ENCODE measurements at regions not wholly inside any gene's neighbourhood (a gene's known extent, or its start where the extent isn't known, plus 50 kb on each side); places are given as distances from the start of the nearest gene placed in this dataset.
"Not testable (repeated sequence)": the region's sequence is repeated elsewhere in the genome, so short reads cannot be mapped to it uniquely, and the experiment has no call there.

DNA sequence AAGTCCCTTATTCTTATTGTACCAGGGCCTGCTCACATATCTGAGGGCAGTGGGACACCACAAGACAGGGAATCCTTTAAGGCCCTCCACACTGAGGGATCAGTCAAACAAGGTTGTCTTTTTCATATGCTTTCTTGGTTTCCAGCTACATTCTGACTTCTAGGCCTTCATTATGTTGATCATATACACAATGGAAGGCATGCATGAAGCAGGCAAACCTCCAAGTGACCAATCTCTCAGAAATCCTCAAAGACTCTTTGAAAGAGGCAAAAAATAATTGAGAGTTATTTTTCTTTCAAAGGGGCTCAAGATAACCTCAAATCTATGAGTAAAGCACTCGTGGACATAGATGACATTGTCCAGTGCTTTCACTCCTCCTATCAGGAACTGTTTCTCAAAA is 1195.9 kb upstream of the ACO1 start:
- DNase-seq (ENCODE audit: low read depth in 4 of 4, low spot score in 1 of 4), result no peak

DNA sequence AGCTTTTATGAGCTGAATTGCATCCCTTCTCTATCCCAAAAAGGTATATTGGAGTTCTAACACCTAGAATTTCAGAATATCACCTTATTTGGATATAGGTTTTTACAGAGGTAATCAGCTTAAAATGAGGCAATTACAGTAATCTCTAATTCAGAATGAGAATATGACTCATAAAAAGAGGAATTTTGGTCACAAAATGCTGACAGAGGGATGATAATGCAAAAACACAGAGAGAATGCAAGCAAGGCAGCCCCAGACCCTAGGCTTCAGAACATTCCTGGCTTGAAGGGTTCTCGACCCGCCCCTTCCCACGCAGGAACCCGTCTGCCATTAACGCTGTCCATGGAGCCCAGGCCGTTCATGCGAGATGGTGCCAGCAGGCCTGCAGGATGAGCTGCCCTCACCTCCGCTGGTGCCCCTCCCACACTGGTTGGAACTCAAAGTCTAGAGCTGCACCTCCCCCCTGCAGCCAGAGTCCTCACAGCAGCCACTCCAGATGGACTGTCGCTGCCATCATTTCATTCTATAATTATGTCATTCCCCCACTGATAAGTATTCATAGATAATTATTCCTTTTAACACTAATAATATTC is 1173.4 kb upstream of the ACO1 start:
- peak in 1 of 4 experiments; percentile 1 for DNase-seq (ENCODE audit: low read depth in 4 of 4, low spot score in 1 of 4)

DNA sequence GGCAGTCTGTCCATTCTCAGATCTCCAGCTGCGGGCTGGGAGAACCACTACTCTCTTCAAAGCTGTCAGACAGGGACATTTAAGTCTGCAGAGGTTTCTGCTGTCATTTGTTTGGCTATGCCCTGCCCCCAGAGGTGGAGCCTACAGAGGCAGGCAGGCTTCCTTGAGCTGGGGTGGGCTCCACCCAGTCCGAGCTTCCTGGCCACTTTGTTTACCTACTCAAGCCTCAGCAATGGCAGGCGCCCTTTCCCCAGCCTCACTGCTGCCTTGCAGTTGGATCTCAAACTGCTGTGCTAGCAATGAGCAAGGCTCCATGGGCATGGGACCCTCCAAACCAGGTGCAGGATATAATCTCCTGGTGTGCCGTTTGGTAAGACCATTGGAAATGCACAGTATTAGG is 1154.5 kb upstream of the ACO1 start:
- DNase-seq (ENCODE audit: low read depth in 4 of 4, low spot score in 1 of 4), result not testable (repeated sequence)

DNA sequence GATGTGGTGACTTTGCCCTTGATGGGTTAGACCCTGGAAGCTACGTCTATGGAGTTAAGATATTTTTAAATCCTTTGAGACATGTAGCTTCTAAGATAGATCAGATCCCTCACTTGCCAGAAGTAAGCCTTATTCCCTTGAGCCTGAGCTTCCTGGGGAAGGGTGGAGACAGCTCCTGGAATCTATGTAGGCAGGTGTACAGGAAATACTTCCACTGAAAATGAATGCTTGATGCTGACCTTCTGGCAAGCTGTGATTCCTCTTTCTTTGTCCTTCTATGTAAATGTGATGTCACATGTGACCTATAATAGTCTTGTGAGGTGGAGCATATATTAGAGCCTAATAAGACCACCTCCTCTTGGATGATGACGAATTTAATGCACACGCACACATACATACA is 1152.0 kb upstream of the ACO1 start:
- DNase-seq (ENCODE audit: low read depth in 4 of 4, low spot score in 1 of 4), result no peak

DNA sequence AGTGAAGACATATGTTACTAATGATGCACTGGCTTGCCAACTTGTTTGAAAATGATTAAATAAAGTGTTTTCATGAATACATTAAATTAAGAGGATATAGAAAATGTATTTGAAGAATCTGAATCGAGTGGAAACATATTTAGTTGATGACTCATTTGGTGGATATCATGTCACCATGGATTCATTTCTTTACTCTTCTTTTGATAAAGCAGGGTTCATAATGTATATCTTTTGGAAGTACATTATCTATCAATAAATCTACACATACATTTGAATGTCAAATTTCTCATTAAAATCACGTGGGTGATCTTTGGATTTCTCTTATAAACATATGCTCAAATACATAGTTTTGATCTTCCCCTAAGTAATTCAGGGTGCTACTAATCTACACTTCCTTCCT is 1148.1 kb upstream of the ACO1 start:
- DNase-seq (ENCODE audit: low read depth in 4 of 4, low spot score in 1 of 4), result no peak

DNA sequence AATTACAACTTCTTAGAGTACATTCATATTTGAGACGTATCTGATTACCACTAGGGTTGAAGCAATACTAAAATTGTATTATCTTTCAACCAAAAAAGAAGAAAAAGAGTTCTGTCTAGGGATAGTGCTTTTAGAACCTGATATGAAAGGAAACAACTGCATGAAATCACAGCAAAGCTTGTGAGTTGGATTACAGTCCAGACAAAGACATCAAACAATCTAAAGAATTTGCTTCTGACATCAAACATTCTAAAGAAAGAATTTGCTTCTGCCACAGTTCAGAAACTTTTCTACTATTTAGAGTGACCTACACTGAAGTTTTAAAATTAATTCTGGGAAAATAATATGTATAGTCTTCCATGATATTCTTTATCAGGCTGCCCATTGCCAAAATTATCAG is 1141.1 kb upstream of the ACO1 start:
- DNase-seq (ENCODE audit: low read depth in 4 of 4, low spot score in 1 of 4), result no peak

DNA sequence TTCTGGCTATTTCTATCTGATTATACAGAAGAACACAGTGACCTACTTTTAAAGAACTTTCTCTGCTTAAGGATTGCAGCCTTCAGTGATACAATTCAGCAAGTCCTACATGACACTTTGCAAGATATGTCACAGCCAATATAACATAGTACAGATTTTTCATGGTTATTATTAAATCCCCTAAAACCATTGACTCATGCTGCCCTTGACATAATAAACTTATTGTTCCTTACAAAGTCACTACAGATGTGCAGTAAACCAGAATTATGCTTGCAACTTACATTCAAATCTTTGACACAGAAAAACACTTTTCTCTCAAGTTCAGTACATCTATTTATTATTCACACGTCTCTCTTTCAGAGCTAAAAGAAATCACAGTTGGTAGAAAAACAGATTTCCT is 1136.3 kb upstream of the ACO1 start:
- no peak for DNase-seq (ENCODE audit: low read depth in 4 of 4, low spot score in 1 of 4)

DNA sequence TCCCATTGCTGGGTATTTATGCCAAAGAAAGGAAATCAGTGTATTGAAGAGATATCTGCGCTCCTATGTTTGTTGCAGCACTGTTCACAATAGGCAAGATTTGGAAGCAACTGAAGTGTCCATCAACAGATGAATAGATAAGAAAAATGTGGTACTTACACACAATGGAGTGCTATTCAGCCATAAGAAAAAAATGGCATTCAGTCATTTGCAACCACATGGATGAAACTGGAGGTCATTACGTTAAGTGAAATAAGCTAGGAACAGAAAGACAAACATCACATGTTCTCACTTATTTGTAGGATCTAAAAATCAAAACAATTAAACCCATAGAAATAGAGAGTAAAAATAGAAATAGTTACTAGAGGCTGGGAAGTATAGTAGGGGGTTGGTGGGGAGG is 1133.1 kb upstream of the ACO1 start:
- DNase-seq (ENCODE audit: low read depth in 4 of 4, low spot score in 1 of 4), result no peak

DNA sequence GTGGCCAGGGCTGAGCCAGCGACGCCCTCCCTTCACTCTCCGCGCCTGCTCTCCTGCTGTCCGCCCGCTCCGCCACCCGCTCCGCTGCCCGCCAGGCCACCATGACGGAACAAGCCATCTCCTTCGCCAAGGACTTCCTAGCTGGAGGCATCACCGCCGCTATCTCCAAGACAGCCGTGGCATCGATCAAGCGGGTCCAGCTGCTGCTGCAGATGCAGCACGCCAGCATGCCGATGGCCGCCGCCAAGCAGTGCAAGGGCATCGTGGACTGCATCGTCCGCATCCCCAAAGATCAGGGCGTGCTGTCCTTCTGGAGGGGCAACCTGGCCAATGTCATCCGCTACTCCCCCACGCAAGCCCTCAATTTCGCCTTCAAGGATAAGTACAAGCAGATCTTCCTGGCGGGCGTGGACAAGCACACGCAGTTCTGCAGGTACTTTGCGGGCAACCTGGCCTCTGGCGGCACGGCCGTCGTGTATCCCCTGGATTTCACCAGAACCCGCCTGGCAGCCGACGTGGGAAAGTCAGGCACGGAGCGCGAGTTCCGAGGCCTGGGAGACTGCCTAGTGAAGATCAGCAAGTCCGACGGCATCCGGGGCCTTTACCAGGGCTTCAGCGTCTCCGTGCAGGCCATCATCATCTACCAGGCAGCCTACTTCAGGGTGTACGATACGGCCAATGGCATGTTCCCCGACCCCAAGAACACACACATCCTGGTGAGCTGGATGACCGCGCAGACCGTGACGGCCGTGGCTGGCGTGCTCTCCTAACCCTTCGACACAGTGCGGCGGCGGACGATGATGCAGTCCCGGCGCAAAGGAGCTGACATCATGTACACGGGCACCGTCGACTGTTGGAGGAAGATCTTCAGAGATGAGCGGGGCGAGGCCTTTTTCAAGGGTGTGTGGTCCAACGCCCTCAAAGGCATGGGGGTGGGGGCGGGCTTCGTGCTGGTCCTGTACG is 1130.4 kb upstream of the ACO1 start:
- no peak for DNase-seq (ENCODE audit: low read depth in 4 of 4, low spot score in 1 of 4)

DNA sequence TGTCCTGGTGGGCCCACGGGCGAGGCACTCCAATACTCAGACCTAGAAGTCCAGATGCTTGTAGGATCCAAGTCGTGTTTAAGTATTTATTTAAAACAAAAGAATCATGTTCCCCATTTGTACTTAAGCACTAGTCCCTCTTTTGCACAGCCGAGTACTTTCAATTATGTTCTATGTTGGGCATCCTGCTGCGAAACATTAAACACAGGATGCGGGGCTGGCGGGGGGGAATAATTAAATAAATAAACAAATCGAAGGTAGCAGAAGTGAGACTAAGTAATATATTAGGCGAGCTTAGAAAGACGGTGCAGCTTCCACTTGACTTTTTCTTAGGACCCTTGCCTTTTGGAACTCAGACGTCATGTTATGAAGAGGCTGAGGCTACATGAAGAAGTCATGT is 1129.2 kb upstream of the ACO1 start:
- no peak for DNase-seq (ENCODE audit: low read depth in 4 of 4, low spot score in 1 of 4)

DNA sequence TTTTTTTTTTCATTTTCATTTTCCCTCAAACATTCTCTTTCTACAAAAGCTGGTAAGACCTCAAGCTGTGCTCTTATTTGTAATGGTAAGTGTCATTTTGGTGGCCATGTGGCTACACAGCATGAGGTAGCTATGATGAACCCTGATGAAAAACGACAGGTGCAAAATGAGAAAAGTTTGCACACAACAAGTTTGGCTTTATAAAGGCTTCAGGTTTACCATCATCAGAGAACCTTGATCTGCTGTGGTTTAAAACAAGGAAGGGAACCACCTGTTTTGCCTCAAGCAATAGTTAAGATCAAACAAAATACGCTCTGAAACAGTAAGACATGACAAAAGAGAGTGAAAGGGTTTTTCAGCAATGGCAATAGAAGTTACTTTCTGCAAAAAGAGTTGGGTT is 1124.6 kb upstream of the ACO1 start:
- DNase-seq (ENCODE audit: low read depth in 4 of 4, low spot score in 1 of 4), result no peak

DNA sequence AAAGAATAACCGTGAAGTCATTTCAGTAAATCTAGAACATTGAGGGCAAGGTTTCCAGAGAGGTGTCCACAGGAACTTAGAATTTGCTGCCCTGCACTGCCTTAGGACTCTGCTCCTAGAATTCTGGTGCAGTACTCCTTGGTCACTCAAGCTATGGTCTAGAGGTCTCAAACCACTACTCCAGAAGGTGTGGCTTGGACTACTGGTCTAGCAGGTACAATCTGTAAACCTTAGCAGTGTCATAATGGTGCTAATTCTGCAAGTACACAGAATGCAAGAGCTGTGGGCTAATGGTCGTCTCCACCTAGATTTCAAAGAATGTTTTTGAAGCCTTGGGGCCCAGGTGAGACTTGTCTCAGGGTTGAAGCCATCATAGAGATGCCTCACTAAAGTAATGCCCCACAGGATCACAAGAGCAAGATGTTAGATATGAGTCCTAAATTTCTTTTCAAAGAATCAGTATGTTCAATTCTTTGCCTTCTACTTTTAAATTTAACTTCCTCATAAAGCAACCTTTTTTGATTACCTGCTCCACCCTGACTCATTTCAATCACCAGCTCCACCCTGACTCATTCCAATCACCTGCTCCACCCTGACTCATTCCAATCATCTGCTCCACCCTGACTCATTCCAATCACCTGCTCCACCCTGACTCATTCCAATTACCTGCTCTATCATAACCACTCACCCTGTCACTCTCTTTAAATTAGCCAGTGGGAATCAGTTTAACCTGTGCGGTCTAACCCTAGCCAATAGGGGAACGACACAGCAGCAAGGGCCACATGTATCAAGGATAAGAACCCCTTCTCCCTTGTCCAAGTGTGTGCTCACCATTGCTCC is 1111.8 kb upstream of the ACO1 start:
- DNase-seq (ENCODE audit: low read depth in 4 of 4, low spot score in 1 of 4), result peak in 2 of 4 experiments; percentile 6 to 16

DNA sequence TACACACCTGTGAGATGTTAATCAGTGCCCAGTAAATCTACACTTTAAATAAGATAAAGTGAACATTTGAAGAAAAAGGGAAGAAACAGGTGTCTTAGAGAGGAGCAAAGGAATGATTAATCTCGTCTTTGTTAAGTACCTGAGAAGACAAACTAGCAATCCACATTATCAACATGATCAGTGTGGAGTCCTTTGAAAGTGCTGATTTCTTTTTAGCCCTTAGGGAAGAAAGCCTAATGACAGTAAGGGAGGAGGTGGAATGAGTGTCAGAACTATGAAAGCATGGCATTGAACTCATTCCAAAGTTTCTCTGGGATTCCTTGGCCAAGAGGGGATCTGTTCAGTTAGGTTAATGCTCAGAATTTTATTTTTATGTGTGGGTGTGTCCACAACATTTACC is 1109.0 kb upstream of the ACO1 start:
- no peak for DNase-seq (ENCODE audit: low read depth in 4 of 4, low spot score in 1 of 4)

DNA sequence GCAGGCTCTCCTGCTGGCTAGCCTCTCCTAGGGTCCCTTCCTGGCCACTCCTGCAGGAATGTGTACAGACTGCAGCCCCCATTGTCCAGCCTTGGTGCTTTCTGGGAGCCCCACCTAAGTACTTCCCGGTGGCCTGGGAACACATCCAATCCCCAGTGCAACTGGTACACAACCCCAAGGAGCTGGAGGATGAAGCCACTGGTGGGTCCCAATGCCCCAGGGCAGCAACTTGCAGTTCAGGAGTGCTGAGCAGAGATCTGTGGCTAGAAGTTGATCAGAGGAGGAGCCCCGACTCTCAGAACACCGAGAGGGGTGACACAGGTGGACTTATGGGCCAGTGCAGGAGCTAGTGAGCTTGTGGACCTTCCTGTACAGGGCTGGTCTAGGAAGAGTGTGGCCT is 1093.7 kb upstream of the ACO1 start:
- DNase-seq (ENCODE audit: low read depth in 4 of 4, low spot score in 1 of 4), result no peak

DNA sequence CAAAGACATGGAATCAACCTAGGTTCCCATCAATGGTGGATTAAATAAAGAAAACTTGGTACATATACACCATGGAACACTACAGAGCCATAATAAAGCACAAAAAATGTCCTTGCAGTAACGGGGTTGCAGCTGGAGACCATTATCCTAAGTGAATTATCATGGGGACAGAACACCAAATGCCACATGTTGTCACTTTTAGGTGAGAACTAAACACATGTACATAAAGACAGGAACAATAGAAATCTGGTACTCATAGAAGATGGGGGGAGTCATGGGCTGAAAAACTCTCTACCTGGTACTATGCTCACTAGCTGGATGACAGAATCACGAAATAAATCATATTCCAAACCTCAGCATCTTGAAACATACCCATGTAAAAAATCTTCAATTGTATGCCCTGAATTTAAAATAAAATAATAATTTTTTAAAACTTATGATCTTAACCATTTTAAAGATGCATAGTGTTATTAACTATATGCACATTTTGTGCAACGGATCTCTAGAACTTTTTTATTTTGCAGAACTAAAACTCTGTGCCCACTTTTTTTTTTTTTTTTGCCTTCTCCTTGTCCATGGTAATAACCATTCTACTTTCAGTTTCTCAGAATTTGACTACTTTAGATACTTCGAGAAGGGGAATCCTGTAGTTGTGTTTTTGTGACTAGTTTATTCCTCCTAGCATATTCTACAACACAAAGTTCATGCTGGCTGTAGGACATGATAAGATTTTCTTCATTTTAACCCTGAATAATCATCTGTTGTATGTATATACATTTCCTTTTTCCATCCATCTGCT is 1081.6 kb upstream of the ACO1 start:
- DNase-seq (ENCODE audit: low read depth in 4 of 4, low spot score in 1 of 4), result no peak

DNA sequence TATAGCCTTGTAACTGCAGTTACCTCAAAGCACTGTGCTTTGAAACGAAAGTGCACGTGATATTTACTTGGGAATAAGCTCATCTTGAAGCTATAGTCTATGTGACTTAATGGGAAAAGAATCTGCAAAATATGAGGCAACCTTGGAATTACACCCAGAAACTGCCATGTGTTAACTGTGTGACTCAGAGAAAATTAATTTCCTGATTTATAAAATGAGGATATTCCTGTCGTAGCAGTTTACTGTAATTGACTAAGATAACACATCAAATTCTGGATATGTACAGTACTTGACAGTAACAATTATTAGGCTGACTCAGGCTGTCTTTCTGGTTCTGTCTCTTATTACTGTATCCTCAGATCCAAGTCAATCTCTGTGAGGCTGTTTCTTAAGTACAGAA is 1079.9 kb upstream of the ACO1 start:
- no peak for DNase-seq (ENCODE audit: low read depth in 4 of 4, low spot score in 1 of 4)

DNA sequence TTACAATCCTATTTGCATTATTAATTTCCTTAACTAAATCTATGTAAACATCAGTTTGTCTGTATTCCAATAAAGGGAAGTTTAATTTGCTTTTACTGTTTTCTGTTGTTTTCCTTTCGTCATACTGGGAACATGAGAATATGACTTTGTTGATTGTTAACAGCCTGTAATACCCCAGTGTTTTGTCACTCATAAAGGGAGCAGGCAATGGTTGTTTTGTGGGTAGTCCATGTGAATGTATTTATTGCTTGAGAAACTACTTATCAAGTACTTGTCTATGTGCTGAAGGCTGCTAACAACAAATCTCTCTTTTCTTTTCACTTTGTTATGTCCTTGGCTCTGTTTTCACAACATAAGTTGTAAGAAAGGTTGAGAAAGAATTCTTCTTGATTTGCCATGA is 1070.2 kb upstream of the ACO1 start:
- no peak for DNase-seq (ENCODE audit: low read depth in 4 of 4, low spot score in 1 of 4)

DNA sequence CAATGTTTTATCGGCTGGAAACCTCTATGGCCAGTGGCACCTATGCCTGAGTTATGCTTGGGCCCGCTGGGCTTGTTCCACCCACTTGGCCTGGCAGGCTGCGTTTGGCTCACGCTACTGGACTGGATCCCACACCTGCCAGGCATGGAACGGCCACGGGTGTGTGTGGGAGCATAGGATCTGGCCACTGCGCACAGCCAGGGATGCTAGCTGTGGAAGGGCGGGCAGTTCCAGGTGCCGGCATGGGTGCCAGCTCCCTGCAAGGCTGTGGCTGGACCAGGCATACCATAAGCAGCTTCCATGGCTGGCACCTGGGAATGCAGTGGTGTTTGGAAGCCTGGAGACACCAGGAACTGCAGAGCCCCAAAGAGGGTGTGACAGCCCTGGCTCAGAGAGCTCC is 1063.9 kb upstream of the ACO1 start:
- DNase-seq (ENCODE audit: low read depth in 4 of 4, low spot score in 1 of 4), result no peak

DNA sequence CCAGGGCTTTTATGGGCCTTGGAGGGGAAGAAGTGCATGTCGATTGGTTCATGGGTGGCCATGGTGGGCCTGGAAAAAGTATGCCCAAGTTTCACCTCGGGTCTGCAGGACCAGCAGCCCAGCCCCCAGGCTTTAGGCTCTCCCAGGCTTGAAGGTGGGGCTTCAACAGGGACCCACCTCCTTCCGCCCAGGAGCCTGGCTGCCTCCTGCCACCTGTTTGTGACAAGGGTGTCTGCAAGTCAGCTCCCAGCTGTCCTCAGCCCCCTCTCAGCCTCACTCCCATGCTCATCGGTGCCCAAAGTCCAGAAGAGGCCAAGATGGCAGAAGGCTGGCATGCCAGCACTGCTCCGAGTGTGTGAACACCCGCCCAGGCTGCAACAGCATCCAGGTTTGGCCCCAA is 1063.2 kb upstream of the ACO1 start:
- no peak for DNase-seq (ENCODE audit: low read depth in 4 of 4, low spot score in 1 of 4)

DNA sequence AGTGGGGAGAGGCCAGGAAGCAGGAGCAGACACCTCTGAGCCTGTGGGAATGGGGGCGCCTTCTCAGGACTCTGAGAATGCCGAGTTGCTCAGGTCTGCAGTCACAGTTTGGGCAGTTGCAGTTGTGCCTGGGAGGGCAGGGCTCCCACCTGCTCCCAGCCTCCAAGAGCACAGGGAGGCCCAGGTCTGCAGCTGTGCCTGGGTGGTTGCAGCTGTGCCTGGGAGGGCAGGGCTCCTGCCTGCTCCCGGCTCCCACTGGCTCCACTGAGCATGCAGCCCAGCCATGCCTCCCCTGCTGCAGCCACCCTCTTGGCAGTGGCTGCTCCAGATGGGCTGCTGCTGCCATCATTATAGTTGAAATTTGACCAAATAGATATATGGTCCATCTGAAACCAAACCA is 1062.8 kb upstream of the ACO1 start:
- DNase-seq (ENCODE audit: low read depth in 4 of 4, low spot score in 1 of 4), result no peak

Data from stimulated activated CD4-positive, alpha-beta T cell treated with anti-CD3 and anti-CD28 coated beads, Interleukin-1b, Interleukin-23, amount 100 ng/mL, for 24 hours (primary cell).